ENCODE measurements at regions not wholly inside any gene's neighbourhood (a gene's known extent, or its start where the extent isn't known, plus 50 kb on each side); places are given as distances from the start of the nearest gene placed in this dataset.

DNA sequence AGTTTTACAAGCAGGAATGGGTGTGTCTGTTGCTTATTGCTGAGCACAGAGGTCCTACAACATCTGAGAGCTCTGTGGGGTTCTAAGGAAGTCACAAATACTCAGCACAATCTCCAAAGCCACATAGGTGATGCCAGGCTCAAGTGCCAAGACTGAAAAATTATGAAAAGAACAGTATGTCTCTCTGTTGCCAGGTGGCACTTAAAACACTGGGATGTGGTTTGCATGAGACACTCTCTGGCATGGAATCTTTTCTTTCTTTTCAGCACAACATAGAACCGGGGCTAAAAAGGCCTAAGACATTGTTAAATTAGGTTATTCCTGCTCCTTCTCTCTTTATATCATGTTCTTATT, 127.3 kb upstream of the PRICKLE2 start:
- FAIRE-seq: no peak

DNA sequence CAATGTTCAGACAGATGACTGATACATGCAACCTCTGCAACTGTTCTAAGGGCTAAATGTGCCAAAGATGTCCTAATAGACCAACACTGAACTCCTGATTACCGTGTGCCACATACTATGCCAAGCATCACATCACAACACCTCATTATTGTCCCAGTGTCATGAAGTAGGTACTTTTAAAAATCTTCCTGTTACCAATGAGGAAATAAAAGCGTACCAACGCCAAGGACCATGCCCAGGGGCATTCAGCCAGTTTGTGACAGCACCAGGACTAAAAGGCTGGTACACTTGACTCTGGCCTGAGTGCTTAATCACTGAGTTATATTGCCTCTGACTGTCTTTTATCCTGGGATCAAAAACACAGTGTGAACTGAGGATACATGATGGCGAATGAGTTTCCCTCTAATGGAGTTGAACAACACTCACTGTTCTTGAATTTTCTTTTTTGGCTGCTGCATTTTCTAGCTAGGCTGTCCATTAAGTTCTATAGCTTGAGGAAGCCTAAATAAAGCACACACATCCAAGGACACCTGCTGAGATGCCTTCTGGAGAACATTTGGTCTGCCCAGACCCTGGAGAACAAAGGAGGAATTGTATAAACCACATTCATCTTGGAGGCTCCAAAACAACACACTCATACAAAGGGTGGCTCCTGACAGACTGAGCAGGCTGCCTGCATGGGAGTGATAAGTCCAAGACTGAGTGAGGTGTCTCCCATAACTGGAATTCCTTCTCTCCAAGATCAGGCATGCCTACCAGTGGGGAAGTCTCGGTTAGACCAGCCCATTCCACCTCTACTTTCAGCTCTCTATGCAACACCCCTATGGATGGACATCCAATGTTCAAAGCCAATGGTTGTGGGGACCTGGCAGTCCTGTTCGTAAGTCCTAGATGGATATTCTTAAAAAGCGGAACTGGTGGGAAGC, 126.7 kb upstream of the PRICKLE2 start:
- peak; percentile 95 for FAIRE-seq

DNA sequence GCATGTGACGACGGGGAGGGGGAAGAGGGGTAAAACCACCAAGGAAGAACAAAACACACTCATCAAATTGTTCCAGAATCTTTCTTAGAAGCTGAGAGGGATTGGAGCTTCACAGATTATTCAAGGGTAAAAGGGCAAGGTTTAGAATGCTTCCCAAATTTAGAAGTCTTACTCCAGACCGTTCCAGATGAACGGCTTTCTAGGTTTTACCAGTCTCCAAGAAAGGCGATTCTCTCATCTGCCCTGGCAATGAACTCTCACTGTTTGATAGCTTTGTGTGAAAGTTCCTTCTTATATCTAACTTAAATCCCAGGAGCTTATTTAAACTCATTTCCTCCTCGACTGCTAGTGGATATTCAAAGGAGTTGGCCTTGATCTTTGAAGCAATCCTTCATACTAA, 124.3 kb upstream of the PRICKLE2 start:
- no peak for FAIRE-seq

DNA sequence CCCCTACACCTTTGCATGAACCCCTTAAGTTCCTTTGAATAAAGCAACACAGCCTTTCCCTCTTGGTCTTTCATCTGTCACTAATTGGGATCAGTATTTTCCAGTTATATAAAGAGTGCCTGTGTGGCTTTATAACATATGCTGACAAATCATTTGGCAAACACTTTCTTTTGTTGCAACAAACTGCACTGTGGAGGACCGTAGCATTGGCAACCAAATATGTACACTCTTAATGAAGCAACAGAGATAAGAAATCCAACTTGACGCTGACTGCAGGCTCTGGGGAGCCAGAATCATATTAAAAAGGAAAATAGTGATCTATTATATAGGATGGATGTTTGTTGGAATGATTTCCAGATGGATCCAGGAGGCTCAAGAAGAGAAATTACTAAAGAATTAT, 120.1 kb upstream of the PRICKLE2 start:
- FAIRE-seq: no peak

DNA sequence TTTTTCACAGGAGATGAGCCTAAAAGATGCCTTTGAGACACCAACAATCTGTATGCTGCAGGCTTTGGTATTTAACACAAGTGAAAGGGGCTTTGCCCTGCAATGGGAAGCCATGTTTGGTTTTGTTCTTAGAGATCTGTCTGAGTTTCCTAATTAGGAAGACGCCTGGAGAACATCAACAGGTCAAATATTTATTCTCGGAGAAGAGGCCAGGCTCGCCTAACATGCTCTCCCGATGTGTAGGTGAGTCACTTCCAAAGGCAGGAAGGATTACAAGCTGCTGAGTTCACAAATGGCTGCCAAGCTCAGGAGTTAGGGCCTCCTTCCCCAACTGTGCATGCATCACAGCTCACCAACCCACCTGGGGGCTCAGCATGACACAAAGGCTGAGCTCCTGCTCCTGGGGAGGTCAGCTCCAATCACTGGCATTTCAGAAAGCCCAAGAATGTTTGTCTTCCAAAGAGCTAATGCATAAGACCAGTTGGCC, 119.5 kb upstream of the PRICKLE2 start:
- FAIRE-seq: peak; percentile 97

DNA sequence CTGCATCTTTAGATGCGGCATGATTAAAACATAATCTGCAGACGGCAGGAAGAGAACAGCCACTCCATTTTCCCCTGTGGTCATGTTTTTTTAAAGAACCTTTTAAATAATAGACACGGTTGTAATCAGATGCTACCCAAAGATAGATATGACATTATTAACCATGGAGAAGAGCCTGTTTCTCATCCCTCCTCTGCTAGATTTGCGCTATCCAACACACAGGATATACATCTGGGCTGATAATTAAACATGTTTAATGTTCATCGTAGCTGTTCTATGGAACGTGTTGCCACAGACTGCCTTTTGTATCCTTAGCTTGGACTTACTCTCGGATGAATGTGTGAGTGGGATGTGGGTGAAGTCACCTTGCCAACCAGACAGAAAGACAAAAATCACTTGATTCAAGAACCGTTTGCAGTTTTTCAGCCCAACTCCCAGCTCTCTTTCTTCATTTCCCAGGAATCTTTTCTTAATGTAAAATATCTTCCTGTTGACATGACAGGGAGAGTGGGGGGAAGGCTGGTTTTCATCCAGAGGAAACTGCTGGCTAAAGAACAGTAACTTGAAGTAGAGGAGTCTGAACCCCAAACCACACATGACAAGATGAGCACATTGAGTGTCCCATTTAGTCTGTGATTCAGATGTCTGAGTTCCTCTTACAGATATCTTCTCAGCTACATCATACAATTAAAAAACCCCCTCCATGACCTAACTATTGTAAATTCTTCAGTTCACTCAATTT, 118.6 kb upstream of the PRICKLE2 start:
- FAIRE-seq: no peak

DNA sequence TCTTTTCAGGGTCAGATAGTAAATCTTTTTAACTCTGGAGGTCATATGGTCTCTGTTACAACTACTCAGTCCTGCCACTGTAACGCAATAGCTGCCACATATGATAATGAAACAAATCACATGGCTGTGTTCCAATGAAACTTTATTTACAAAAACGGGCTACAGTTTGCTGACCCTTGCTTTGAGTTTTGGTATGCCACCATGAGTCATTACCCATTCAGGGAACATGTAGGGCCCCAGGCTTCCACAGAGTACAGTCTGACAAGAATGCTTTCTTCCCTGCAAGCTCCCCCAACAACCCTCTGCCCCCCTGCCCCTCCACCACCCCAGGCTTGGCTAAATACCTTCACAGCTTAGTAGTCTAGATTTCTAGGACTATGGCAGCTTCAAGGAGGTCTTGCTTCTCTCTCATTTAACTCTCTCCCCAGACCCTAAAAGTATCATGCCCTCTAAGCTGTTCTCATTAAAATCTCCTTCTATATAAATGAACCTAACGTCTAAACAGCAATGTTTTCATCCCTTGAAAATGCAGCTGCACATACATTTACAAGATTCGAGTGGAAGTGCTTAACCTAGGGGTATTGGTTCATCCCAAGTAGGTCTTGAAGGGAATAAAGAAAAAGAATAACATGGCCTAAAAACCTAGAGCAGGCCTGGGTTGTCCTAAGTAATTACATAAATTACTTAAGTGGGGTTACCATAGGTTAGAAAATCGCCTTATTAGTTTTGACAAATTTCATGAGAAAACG, 117.8 kb upstream of the PRICKLE2 start:
- FAIRE-seq: peak; percentile 95

DNA sequence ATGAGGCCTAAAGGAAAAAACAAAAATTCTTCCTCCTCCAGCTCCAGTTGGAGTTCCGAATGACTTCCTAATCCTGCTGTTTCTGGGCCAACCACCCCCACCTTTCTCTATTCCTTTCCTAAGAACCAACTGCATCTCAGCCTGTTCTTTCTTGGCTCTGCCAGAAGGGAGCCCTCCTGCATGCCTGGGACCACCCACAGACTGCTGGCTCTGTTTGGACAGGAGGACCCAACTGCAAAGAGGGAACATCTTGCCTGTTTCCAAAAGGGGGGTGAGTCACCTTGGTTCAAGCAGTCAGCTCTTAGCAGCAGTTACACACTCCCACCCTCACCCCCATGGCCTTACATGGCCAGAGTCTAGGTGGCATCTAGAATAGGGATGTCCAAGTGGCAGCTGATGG, 116.0 kb upstream of the PRICKLE2 start:
- no peak for FAIRE-seq

DNA sequence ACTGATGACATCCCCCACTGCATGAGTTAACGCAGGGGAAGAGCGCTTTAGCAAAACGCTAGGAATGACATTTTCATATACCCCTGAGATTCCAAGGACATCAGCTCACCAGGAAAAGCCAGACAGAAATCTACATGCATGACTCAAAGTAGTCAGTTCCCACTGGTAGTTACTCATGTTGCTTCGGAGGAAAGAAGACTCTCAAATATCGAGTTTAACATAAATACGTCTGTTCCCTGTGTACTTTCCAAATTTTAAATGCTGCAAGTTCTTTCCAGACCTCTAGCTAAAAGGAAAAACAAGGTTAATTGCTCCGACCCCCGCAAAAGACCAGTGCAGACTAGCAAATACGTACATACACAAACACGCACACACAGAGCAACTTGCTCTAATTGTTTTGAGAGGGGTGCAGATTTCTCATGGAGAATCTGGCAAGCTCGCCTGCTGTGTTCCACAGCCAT, 115.4 kb upstream of the PRICKLE2 start:
- FAIRE-seq: peak; percentile 90

DNA sequence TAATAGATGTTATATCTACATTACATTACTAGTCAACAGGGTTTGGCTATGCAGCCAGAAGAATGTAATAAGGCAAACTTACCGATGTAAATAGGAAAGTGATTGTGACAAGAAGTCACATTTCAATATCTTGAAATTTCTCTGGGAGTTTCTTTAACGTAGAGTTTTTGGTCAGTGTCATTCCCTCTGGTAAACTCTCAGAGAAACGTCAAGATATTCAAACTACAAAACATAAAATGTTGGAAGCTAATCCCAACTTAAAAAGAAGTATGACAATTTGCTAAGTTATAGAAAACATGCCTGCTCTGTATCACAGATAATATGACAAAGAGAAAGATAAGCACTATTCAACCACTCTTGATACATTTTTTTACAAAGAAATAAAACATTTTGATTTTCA, 111.2 kb upstream of the PRICKLE2 start:
- FAIRE-seq: peak; percentile 34

DNA sequence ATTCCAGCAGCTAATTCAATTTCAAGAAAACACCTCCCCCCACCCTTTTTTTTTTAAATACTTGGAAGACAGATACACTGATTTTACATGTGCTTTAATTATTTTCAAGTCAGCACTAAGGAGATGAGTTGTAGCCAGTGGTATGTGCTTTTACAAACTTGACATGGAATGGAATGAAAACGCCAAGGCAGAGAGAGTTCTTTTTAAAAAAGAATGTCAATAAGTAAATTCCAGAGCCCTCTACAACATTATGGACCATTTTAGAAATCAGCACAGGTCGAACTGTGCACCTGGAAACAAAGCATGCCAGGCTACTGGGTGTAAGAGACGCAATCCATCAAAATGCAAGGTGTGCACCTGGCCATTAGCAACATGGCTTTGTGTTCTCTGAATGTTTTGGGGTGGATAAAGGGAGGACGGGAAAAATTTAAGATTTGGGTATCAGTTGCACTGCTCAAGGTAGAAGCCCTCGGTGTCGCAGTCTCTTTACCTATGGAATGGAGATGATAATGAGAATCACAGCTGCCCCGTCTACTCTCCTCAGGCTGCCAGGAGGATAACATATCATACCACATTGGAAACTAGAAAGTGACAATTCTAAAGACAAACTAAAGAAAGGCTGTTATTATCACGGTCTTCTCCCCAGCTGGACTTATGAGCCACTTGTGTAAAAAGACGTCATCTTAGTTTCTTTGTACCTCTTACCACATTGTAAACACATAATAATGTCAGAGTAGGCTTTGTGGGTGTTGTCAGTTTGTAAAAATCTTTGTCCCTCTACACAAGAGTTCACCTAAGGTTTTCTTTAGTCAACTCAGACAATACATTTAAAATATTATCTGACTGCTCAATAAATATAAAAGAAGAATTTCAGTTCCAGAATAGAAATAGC, 107.4 kb upstream of the PRICKLE2 start:
- FAIRE-seq: peak; percentile 13

DNA sequence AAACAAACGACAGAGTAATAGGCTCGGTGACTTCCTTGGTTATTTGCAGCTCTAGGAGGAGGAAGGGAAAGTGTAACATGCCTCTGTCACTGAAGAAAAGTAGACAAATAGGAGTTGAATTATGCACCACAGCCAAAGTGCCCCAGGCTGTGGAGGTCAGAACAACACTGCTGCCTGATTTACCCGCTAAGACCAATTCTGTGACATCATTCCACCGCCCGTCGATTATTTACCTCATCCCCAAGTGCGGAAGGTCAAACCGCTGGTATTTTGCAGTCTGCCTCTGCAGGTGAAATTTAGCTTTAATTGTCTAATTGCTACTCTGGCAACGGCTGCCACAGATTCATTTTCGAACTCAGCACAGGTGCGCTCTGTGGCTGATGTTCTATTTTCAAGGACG, 106.3 kb upstream of the PRICKLE2 start:
- peak; percentile 17 for FAIRE-seq

DNA sequence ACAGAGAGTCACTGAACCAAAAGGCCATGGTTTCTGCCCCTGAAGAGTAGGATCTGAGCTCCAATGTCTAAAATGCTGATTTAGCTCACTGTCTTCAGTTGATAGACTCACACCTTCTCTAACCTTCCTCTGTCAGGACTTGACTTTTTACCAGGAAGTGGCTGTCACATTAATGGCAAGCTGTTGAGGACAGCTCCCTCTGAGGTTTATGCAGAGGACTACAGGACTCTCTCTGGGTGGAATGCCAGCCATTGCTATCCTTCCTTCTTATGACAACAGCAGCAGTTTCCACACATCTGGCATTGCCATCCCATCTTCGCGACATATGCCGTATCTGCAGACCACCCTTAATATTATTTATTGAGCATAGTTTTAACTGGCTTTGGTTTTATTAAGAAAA, 103.8 kb upstream of the PRICKLE2 start:
- FAIRE-seq: no peak

DNA sequence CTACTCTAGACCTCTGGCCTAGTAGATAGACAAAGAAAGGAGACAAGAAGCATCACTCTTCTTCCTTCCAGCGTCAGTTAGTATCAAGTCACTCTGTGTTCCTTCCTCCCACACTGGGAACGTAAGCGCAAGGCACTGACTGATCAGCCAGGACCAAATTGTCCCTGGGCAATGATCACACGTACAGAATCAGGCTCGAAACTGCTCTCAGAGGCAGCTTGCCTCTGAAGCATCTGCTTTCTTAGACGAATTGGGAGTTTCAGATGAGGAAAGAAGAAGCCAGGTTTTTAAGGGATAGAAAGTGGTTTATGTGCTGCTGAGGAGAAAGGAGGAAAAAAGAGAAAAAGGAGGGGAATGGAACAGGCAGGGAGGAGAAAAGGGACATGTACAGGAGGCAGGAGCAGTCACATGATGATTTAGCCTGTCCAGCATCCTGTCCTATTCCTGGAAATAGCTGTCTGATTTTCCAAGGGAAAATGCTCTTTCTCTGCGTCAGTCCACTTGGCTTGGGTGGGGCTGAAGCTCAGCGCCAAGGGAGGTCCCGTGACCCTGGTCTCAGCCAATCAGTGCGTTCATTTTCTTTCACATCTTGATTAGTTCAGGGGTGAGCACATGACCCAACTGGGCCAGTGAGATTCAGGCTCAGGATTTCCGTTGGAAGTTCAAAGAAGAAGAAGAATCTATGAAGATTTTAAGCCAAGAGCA, 102.0 kb upstream of the PRICKLE2 start:
- no peak for FAIRE-seq

DNA sequence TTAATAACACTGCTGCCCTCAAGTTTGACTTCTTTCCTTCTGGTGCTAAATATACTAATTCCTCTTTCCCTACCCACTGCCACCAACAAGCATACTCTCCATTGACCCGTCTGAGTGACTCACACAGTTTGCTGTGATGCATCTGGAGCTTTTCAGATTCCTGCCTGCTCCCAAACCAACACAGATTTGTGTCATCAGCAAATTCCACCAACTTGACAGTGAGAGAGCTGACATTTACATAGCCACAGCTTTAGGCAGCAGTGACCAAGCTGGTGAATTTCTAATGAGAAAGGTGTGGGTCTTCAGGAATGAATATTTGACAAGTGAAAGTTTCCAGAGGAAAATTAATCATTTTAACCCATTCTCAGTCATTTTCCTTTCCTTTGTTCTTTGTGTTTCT, 96.5 kb upstream of the PRICKLE2 start:
- no peak for FAIRE-seq

DNA sequence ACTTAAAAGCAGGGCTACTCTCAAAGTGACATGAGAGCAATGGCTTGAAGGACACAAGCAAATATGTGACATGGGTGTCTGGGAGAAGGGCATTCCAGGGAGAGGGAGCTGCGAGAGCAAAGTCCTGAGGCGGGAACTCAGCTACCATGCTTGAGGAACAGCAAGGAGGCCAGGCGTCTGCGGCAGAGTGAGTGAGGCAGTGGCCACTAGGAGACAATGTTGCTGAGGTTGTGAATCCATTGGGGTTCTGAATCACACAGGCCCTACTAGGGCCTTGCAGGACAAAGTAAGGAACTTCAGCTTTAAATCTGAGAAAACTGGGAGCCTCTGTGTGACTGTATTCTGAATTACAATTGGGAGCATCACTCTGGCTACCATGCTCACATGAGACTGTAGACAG, 94.1 kb upstream of the PRICKLE2 start:
- no peak for FAIRE-seq

DNA sequence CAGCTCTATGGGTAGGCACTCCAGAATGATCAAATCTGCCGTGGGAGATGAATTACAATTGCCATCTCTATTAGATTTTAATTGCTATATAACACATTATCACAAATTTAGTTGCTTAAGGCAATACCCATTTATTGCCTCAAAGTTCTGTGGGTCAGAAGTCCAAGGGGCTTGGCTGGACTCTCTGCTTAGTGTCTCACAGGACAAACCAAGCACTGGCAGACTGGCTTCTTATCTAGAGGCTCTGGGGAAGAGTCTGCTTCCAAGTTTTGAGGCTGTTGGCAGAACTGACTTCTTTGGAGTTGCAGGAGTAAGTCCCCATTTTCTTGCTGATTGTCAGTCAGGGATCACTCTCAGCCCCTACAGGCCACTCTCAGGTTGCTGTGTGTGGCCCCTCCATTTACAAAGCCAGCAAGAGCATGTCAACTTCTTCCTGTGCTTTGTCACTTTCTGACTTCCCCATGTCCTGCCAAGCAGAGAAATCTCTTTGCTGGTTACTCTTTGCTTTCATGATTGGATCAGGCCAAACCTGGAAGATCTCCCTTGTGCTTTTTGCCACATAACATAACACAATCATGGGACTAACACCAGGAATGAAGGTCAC, 93.5 kb upstream of the PRICKLE2 start:
- no peak for FAIRE-seq

DNA sequence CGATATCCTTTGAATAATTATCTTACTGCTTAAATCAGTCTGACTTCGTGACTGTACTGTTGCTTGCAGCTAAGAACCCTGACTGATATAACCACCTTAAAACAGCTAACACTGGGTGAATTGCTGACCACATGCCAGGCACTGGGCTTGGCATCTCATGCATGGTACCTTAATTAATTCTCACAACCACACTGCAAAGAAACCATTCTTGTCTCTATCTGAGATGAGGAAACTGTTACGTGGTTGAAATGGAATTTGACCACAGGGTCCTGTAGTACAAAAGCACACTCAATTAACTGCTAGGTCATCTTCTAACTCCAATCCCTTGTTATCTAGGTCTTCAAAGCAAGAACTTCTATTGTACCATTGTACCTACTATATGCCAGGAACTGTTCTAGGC, 92.7 kb upstream of the PRICKLE2 start:
- FAIRE-seq: no peak

DNA sequence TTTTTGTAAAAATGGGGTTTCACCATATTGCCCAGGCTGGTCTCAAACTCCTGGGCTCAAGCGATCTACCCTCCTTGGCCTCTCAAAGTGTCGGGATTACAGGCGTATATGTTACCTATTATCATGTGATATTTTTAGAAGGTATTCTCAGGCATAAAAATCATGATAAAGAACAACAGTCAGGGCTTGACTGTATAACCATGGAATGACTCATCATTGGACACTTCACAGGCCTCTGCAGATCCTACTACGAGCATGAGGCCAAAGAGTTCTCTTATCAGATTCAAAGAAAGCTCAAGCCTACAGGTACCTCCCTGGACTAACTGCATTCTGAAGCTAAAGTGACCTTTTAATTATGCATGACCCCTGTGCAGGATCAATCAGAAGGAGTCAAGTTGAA, 91.7 kb upstream of the PRICKLE2 start:
- FAIRE-seq: no peak

DNA sequence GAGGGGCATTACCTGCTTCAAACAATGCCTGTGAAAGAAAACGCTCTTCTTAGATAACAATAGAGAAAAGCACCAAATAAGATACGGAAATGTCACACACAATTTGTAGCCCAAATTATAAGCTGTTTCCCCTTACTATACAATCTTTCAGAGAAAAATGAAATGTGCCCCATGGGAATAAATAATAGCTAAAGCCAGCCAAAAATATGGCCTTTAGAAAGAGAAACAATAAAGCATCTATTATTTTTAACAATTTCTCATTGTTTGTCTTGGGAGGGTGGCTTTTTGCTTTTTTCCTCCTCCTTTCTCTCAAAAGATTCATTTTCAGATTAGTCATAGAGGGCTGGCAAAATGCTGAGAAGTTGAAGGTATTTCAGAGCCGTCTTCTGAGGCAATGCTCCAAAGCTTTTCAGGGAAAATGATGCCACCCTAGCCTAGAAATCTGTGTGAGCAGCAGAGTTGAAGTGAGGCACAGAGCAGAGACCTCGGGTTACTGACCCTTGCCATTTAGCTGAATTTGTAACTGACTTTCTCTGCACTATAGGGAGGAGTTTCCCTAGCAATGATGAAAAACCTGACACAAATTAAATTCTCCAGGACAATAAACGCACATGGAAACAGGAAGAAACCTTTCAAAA, 86.3 kb upstream of the PRICKLE2 start:
- no peak for FAIRE-seq

DNA sequence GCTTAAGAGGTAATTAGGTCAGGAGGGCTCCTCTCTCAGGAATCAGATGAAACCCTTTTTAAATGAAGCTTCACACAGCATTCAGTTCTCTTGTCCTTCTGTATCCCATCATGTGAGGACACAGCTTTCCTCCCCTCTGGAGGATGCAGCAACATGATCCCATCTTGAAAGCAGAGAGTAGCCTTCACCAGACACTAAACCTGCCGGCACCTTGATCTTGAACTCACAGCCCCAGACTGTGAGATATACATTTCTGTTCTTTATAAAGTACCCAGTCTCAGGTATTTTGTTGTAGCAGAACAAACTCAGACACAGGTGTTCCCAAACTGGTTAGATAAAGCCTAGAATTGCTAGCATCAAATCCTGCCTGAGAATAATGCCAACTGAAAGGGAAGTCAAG, 83.7 kb upstream of the PRICKLE2 start:
- no peak for FAIRE-seq

Data from G401.6 (cell line).